ENCODE measurements at regions not wholly inside any gene's neighbourhood (a gene's known extent, or its start where the extent isn't known, plus 50 kb on each side); places are given as distances from the start of the nearest gene placed in this dataset.

DNA sequence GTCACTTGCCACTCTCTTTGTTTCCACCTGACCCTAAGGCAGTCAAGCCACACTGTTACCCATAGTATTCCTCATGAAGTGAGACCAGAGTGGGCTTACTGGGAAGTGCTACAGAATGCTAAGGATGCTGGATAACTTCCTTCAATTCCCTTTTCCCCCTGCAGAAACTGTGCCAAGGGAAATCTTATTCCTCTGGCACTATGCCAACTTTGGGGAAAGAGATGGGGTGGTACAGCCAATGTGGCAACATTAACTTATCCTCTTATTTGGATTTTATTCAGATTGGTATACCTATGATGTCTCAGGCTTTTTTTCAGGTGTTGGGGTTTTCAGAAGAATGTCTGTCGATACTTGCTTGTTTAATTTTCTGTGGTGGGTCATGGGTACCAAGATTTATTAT lies 599.4 kb upstream of the PBX1 start:
- H2AFZ ChIP-seq (ENCODE audit: low read depth, low read length), result no peak overlapping the region

DNA sequence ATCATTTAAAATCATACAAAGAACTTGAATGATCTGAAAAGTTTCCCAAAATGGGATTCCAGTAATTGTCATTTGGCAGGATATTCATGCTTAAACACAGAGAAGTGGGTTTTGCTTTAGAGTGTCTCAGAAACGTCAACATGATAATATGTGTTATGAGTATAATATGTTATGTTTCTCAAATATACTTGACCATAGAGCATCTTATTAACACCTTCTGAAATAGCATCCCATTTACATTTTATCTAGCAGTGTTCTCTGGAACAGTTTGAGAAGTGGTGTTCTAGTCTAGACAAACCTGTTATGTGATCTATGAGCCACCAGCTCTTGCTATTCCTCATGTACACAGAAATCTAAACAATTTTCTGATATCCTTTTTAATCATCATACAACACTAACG lies 588.8 kb upstream of the PBX1 start:
- Histone ChIP-seq H3K36me3 (ENCODE audit: insufficient read depth, low read length) (no peaks in the 10 kb centered on the region), H4K20me1 (ENCODE audit: insufficient read depth) (no peaks in the 10 kb centered on the region), H2AFZ (ENCODE audit: low read depth, low read length) (no peak overlapping the region), H3K27ac (ENCODE audit: low read length) (peak overlapping the region; percentile 79), H3F3A (ENCODE audit: insufficient read depth, low read length, poor library complexity, severe bottlenecking) (peaks cover 3% of the 10 kb centered on the region), H3K4me3 (ENCODE audit: low read length) (peak overlapping the region; percentile 26), H3K9me2 (ENCODE audit: insufficient read depth, low read length) (no peaks in the 10 kb centered on the region), H3K4me2 (ENCODE audit: low read length) (peak overlapping the region; percentile 80), H3K9me3 (ENCODE audit: low read length) (no peaks in the 10 kb centered on the region), H3K27me3 (ENCODE audit: insufficient read depth, low read depth, low read length) (no peaks in the 10 kb centered on the region), H3K9ac (ENCODE audit: low read length) (peak overlapping the region; percentile 14), H3K79me2 (replicated peaks; ENCODE audit: insufficient read depth, low read length) (no peaks in the 10 kb centered on the region)
- TF ChIP-seq SMC3 (conservative IDR thresholded peaks at IDR 0.05; ENCODE audit: poor library complexity), result no peak
- no peak for TF ChIP-seq MXI1 (conservative IDR thresholded peaks at IDR 0.05; ENCODE audit: poor library complexity, severe bottlenecking)
- no peak for TF ChIP-seq RAD21 (conservative IDR thresholded peaks at IDR 0.05)
- TF ChIP-seq POLR2AphosphoS5 (IDR thresholded peaks at IDR 0.05), result no peak
- no peak for TF ChIP-seq EZH2 (IDR thresholded peaks at IDR 0.05; ENCODE audit: borderline replicate concordance, insufficient read depth, low read length, poor library complexity, severe bottlenecking)
- TF ChIP-seq, protein P1, sequence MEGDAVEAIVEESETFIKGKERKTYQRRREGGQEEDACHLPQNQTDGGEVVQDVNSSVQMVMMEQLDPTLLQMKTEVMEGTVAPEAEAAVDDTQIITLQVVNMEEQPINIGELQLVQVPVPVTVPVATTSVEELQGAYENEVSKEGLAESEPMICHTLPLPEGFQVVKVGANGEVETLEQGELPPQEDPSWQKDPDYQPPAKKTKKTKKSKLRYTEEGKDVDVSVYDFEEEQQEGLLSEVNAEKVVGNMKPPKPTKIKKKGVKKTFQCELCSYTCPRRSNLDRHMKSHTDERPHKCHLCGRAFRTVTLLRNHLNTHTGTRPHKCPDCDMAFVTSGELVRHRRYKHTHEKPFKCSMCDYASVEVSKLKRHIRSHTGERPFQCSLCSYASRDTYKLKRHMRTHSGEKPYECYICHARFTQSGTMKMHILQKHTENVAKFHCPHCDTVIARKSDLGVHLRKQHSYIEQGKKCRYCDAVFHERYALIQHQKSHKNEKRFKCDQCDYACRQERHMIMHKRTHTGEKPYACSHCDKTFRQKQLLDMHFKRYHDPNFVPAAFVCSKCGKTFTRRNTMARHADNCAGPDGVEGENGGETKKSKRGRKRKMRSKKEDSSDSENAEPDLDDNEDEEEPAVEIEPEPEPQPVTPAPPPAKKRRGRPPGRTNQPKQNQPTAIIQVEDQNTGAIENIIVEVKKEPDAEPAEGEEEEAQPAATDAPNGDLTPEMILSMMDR (IDR thresholded peaks at IDR 0.05; ENCODE audit: poor library complexity, severe bottlenecking), result no peak
- TF ChIP-seq, protein P2, sequence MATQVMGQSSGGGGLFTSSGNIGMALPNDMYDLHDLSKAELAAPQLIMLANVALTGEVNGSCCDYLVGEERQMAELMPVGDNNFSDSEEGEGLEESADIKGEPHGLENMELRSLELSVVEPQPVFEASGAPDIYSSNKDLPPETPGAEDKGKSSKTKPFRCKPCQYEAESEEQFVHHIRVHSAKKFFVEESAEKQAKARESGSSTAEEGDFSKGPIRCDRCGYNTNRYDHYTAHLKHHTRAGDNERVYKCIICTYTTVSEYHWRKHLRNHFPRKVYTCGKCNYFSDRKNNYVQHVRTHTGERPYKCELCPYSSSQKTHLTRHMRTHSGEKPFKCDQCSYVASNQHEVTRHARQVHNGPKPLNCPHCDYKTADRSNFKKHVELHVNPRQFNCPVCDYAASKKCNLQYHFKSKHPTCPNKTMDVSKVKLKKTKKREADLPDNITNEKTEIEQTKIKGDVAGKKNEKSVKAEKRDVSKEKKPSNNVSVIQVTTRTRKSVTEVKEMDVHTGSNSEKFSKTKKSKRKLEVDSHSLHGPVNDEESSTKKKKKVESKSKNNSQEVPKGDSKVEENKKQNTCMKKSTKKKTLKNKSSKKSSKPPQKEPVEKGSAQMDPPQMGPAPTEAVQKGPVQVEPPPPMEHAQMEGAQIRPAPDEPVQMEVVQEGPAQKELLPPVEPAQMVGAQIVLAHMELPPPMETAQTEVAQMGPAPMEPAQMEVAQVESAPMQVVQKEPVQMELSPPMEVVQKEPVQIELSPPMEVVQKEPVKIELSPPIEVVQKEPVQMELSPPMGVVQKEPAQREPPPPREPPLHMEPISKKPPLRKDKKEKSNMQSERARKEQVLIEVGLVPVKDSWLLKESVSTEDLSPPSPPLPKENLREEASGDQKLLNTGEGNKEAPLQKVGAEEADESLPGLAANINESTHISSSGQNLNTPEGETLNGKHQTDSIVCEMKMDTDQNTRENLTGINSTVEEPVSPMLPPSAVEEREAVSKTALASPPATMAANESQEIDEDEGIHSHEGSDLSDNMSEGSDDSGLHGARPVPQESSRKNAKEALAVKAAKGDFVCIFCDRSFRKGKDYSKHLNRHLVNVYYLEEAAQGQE (IDR thresholded peaks at IDR 0.05; ENCODE audit: borderline replicate concordance), result no peak
- no peak for TF ChIP-seq EP300 (conservative IDR thresholded peaks at IDR 0.05; ENCODE audit: poor library complexity, severe bottlenecking)
- TF ChIP-seq TAF1 (IDR thresholded peaks at IDR 0.05; ENCODE audit: low read depth), result no peak

More for the DNA sequence above, 599.4 kb upstream of the PBX1 start:
- H3K9me2 ChIP-seq (ENCODE audit: insufficient read depth, low read length), result no peaks in the 10 kb centered on the region
- H3K36me3 ChIP-seq (ENCODE audit: insufficient read depth, low read length), result no peaks in the 10 kb centered on the region
- H3K79me2 ChIP-seq (replicated peaks; ENCODE audit: insufficient read depth, low read length), result no peaks in the 10 kb centered on the region
- no peak for TF ChIP-seq EZH2 (IDR thresholded peaks at IDR 0.05; ENCODE audit: borderline replicate concordance, insufficient read depth, low read length, poor library complexity, severe bottlenecking)
- no peak for TF ChIP-seq TAF1 (IDR thresholded peaks at IDR 0.05; ENCODE audit: low read depth)
- TF ChIP-seq RAD21 (conservative IDR thresholded peaks at IDR 0.05), result no peak
- TF ChIP-seq, protein P2 (IDR thresholded peaks at IDR 0.05; ENCODE audit: borderline replicate concordance), result no peak
- no peak for TF ChIP-seq POLR2AphosphoS5 (IDR thresholded peaks at IDR 0.05)
- TF ChIP-seq EP300 (conservative IDR thresholded peaks at IDR 0.05; ENCODE audit: poor library complexity, severe bottlenecking), result no peak
- no peak for TF ChIP-seq SMC3 (conservative IDR thresholded peaks at IDR 0.05; ENCODE audit: poor library complexity)
- TF ChIP-seq, protein P1 (IDR thresholded peaks at IDR 0.05; ENCODE audit: poor library complexity, severe bottlenecking), result no peak
- TF ChIP-seq MXI1 (conservative IDR thresholded peaks at IDR 0.05; ENCODE audit: poor library complexity, severe bottlenecking), result no peak
- H3K27me3 ChIP-seq (ENCODE audit: insufficient read depth, low read depth, low read length), result no peaks in the 10 kb centered on the region
- no peak overlapping the region for H3K4me3 ChIP-seq (ENCODE audit: low read length)
- H4K20me1 ChIP-seq (ENCODE audit: insufficient read depth), result no peaks in the 10 kb centered on the region
- H3K9me3 ChIP-seq (ENCODE audit: low read length), result peaks cover 4% of the 10 kb centered on the region
- H3K9ac ChIP-seq (ENCODE audit: low read length), result no peak overlapping the region
- no peaks in the 10 kb centered on the region for H3F3A ChIP-seq (ENCODE audit: insufficient read depth, low read length, poor library complexity, severe bottlenecking)
- no peak overlapping the region for H3K4me2 ChIP-seq (ENCODE audit: low read length)
- H3K27ac ChIP-seq (ENCODE audit: low read length), result no peak overlapping the region

All from neural cell (in vitro differentiated cells).